ENCODE measurements at regions not wholly inside any gene's neighbourhood (a gene's known extent, or its start where the extent isn't known, plus 50 kb on each side); places are given as distances from the start of the nearest gene placed in this dataset.

DNA sequence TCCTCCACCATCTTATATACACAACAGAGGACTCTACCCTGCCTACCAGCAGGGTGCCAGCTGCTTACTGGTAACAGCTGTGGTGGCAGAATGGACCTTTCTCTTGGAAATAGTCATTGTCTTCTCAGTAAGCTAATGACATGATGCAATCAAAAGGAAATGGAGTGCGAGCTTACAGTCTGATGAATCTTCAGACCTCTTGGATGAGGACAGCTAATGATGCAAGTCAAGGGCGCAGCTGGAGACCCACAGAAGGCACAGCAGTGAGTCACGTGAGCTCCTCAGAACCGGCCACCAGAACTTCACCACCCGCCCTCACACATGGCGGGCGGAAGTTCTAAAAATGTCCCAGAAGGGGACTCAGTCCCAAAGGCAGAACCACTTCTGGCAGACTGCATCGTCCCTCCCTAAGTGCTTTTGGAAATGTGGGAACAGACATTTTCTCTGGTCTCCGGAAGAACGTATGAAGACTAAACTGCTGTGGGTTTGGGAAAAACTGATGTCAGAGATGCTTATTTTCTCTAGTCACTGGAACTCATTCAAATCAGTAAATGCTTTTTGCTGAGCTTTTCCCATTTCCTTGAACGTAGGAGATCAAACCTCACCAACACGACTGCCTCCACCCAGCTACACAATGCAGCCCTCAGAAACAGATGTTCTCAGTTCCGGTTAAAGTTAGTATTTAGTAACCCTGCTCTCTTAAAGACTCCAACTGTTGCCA lies 96.4 kb downstream of the FAS start:
- peak; percentile 72 for DNase-seq
- H3K27me3 ChIP-seq (ENCODE audit: insufficient read depth, low read length), result no peaks in the 10 kb centered on the region
- no peak overlapping the region for H2BK5ac ChIP-seq (ENCODE audit: insufficient read length, low read length)
- Mint-ChIP-seq H3K36me3 (ENCODE audit: insufficient read depth in 1 of 3, low read depth in 3 of 3) (no peaks in the 10 kb centered on the region), H3K9me3 (no peaks in the 10 kb centered on the region; a peak in 1 of 5 replicates), H3K4me1 (0 out of 4 replicates have a peak, but pooled peaks cover 0 to 3% of the 10 kb centered on the region in 2 experiments), H3K27ac (peak overlapping the region in 2 of 3 experiments; percentile 88 to 97; a peak in 4 of 7 replicates), H3K4me3 (no peak overlapping the region), H3K27me3 (ENCODE audit: low read depth) (no peaks in the 10 kb centered on the region)
- WGBS (ENCODE audit: extremely low coverage, insufficient read length, low lambda C conversion rate), result no CpG with 5 or more reads among the region's 13 CpGs
- peak overlapping the region; percentile 51 for H2AK5ac ChIP-seq (ENCODE audit: insufficient read length, low read length)
- H3K4ac ChIP-seq (ENCODE audit: low read depth, low read length), result no peak overlapping the region; the same call in 1 of the 2 replicates
- peak overlapping the region; percentile 21 for H4K5ac ChIP-seq (ENCODE audit: insufficient read length, low read depth, low read length)
- H3K9me3 ChIP-seq (ENCODE audit: control insufficient read depth, low read depth, low read length), result no peaks in the 10 kb centered on the region
- H4K20me1 ChIP-seq (ENCODE audit: control insufficient read depth, insufficient read depth, insufficient read length), result no peaks in the 10 kb centered on the region
- H3K56ac ChIP-seq (ENCODE audit: insufficient read length, low read depth, low read length), result no peak overlapping the region
- H4K8ac ChIP-seq (replicated peaks; ENCODE audit: insufficient read length, low read depth, low read length), result no peak overlapping the region
- H3K4me1 ChIP-seq (ENCODE audit: insufficient read depth, low read length), result peaks cover 4% of the 10 kb centered on the region; the same call in 1 of the 2 replicates
- peak overlapping the region; percentile 45 for H3T11ph ChIP-seq (ENCODE audit: low read length)
- peak overlapping the region; percentile 83 for H3K27ac ChIP-seq (ENCODE audit: insufficient read length, low read depth, low read length)
- no peak overlapping the region for H4K91ac ChIP-seq (ENCODE audit: insufficient read length, low read depth, low read length)
- TF ChIP-seq, protein P1, sequence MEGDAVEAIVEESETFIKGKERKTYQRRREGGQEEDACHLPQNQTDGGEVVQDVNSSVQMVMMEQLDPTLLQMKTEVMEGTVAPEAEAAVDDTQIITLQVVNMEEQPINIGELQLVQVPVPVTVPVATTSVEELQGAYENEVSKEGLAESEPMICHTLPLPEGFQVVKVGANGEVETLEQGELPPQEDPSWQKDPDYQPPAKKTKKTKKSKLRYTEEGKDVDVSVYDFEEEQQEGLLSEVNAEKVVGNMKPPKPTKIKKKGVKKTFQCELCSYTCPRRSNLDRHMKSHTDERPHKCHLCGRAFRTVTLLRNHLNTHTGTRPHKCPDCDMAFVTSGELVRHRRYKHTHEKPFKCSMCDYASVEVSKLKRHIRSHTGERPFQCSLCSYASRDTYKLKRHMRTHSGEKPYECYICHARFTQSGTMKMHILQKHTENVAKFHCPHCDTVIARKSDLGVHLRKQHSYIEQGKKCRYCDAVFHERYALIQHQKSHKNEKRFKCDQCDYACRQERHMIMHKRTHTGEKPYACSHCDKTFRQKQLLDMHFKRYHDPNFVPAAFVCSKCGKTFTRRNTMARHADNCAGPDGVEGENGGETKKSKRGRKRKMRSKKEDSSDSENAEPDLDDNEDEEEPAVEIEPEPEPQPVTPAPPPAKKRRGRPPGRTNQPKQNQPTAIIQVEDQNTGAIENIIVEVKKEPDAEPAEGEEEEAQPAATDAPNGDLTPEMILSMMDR (conservative IDR thresholded peaks at IDR 0.05), result no peak
- H3K9ac ChIP-seq (ENCODE audit: extremely low read depth, insufficient read length, low read length), result no peak overlapping the region
- no peaks in the 10 kb centered on the region for H3K79me2 ChIP-seq (ENCODE audit: insufficient read depth, low read length)
- no peaks in the 10 kb centered on the region for H3K79me1 ChIP-seq (ENCODE audit: insufficient read depth, low read depth, low read length, poor library complexity, severe bottlenecking)
- H3K4me2 ChIP-seq (ENCODE audit: insufficient read depth, insufficient read length, low read length), result peak overlapping the region; percentile 33
- H2BK12ac ChIP-seq (ENCODE audit: insufficient read length, low read depth, low read length), result peak overlapping the region; percentile 42
- H3K18ac ChIP-seq (ENCODE audit: insufficient read length, low read depth, low read length), result peak overlapping the region; percentile 49
- no peak overlapping the region for H2AFZ ChIP-seq (ENCODE audit: low read length)
- H2BK15ac ChIP-seq (ENCODE audit: low read depth, low read length), result no peak overlapping the region
- H3K23ac ChIP-seq (ENCODE audit: insufficient read length, low read depth, low read length), result no peak overlapping the region
- H3K23me2 ChIP-seq (ENCODE audit: insufficient read length, low read depth, low read length, poor library complexity, severe bottlenecking), result no peaks in the 10 kb centered on the region
- H2BK120ac ChIP-seq (ENCODE audit: low read depth, low read length, poor library complexity, severe bottlenecking), result no peak overlapping the region
- H3K14ac ChIP-seq (ENCODE audit: insufficient read depth, low read length), result peak overlapping the region; percentile 78; the same call in 1 of the 2 replicates
- H2BK20ac ChIP-seq (ENCODE audit: low read depth, low read length, poor library complexity, severe bottlenecking), result peak overlapping the region; percentile 11
